T-helper 17 cell (primary cell): ENCODE measurements at regions not wholly inside any gene's neighbourhood (a gene's known extent, or its start where the extent isn't known, plus 50 kb on each side); places are given as distances from the start of the nearest gene placed in this dataset.
"Not testable (repeated sequence)": the region's sequence is repeated elsewhere in the genome, so short reads cannot be mapped to it uniquely, and the experiment has no call there.

Experiments used
- ATAC-seq: fragments of 150-1000 bp; cut with Tn5 transposase; 2 replicates; pipeline ENCODE4 v1.10.0; 2021; ENCODE audit warnings: mild to moderate bottlenecking, moderate library complexity
- DNase-seq, 3 donors: peaks; one replicate each; pipeline versions ENCODE4 v3.0.0 to v3.0.0-alpha.2; 2020 to 2021
- H3K9me3 ChIP-seq: one replicate; pipeline ENCODE4 v1.7.0; 2013; ENCODE audit warnings: low read length, mild to moderate bottlenecking; ENCODE audit not compliant: control insufficient read depth, poor library complexity, severe bottlenecking
- H3K27ac Mint-ChIP-seq: one replicate; pipeline ENCODE4 v1.8.0; 2022; ENCODE audit warnings: mild to moderate bottlenecking, moderate library complexity, mixed read lengths
- H3K27me3 Mint-ChIP-seq: one replicate; pipeline ENCODE4 v1.8.0; 2022; ENCODE audit warnings: mixed read lengths
- H3K36me3 Mint-ChIP-seq: one replicate; pipeline ENCODE4 v1.8.0; 2022; ENCODE audit warnings: low read depth, mixed read lengths
- H3K4me1 Mint-ChIP-seq: one replicate; pipeline ENCODE4 v1.8.0; 2022; ENCODE audit warnings: mild to moderate bottlenecking, mixed read lengths
- H3K4me3 Mint-ChIP-seq: one replicate; pipeline ENCODE4 v1.8.0; 2022; ENCODE audit warnings: mild to moderate bottlenecking, moderate library complexity, mixed read lengths

- peaks cover 13% of the 10 kb centered on the region for H3K27me3 Mint-ChIP-seq
- H3K4me1 Mint-ChIP-seq = no peaks in the 10 kb centered on the region
- no peak overlapping the region for H3K4me3 Mint-ChIP-seq
- DNase-seq = no peak
- no peak for ATAC-seq
- H3K9me3 ChIP-seq = no peaks in the 10 kb centered on the region
- no peaks in the 10 kb centered on the region for H3K36me3 Mint-ChIP-seq
- no peak overlapping the region for H3K27ac Mint-ChIP-seq
These were observed 426.5 kb upstream of the NFE2L3 start for GRCh38 chr7:25725451-25725850.

DNA sequence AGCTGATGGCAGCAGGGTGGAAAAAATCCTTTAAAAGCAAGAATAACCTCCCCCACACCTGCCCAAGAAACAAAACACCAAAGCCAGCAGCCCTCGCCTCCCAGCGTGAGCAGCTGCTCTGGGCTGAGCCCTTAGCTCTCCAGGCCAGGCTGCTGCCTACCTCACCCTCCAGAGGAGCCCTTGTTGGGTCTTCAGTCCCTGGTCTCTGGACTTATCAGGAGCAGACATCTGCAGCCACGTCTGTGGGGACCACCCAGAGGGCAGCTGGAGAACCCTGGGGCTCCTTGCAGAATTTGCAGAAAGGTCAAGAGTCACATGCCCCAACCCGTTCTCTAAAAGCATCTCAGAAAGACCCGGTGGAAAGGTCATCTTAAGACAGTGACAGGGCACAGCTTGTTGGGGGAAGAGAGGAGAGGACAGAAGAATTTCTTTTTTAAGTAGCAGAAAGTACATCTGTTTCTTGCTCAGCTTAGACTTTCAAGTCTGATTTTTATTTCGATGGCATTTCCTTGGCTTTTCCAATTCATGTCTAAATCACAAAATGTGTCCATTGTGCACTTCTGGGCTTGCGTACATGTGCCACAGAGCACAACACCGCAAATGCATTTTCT, 425.7 kb upstream of the NFE2L3 start:
- no peaks in the 10 kb centered on the region for H3K4me1 Mint-ChIP-seq
- H3K36me3 Mint-ChIP-seq = no peaks in the 10 kb centered on the region
- ATAC-seq = no peak

GRCh38 chr7:25726781-25727311, 425.2 kb upstream of the NFE2L3 start:
- ATAC-seq (no peak), DNase-seq (no peak)
- Mint-ChIP-seq H3K4me1 (no peaks in the 10 kb centered on the region), H3K4me3 (no peak overlapping the region), H3K27ac (no peak overlapping the region), H3K36me3 (no peaks in the 10 kb centered on the region), H3K27me3 (peaks cover 13% of the 10 kb centered on the region)
- H3K9me3 ChIP-seq = no peaks in the 10 kb centered on the region

More for the DNA sequence above, 425.7 kb upstream of the NFE2L3 start:
- no peak for DNase-seq
- no peak overlapping the region for H3K4me3 Mint-ChIP-seq
- H3K9me3 ChIP-seq = no peaks in the 10 kb centered on the region
- no peak overlapping the region for H3K27ac Mint-ChIP-seq
- peaks cover 13% of the 10 kb centered on the region for H3K27me3 Mint-ChIP-seq

GRCh38 chr7:25727446-25727845, 424.6 kb upstream of the NFE2L3 start:
- Mint-ChIP-seq H3K27ac (no peak overlapping the region), H3K27me3 (peaks cover 13% of the 10 kb centered on the region), H3K4me1 (no peaks in the 10 kb centered on the region), H3K4me3 (no peak overlapping the region), H3K36me3 (no peaks in the 10 kb centered on the region)
- no peaks in the 10 kb centered on the region for H3K9me3 ChIP-seq
- ATAC-seq = no peak
- no peak for DNase-seq

DNA sequence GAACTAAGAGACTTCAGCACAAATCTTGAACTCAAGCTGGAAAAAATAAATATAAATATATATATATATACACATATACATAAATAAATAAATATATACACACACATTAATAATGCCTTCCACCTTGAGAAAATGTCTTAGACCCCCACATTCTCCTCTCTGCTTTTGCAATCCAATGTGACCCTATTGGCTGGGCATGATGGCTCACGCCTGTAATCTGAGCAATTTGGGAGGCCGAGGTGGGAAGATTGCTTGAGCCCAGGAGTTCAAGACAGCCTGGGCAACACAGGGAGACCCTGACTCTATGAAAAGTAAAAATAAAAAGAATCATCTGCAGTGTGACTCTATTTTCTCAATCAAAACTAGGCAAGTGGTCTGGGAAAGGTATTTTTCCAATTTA, 424.1 kb upstream of the NFE2L3 start:
- no peak overlapping the region for H3K27ac Mint-ChIP-seq
- ATAC-seq = no peak

DNA sequence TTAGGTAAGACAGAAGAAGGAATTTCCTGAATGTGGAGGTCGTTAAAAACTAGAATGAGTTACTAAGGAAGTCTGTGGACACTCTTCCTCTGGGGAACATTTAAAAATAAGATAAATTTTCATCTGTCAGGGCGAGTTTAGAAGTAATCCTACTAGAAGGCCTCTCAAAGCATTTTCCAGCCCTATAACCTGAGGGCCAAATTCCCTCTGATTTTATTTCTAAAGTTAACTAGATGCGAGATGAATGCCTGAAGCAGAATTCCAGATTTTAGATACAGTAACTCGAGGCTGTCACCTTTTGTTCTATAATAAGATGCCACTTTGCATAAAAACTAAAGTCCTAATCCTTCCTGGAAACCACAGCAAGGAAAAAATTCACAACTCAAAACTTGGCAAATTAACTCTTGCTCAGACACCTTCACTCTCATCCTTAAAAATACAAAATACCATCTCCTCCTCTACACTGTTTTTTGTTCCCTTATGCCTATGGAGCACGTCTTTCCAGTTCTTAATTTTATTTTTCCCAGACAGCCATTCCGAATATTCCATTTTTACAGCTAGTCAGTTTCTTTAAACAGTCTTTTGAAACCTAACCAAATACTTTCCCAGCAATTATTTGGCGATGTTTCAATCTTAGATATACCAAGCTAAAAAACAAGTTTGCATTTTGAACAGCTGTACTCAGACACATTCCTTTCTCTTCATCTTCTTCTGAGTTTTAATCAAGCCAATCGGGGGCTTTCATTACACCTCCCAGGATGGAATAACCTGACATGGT, 420.7 kb upstream of the NFE2L3 start:
- H3K27ac Mint-ChIP-seq = no peak overlapping the region
- no peaks in the 10 kb centered on the region for H3K36me3 Mint-ChIP-seq
- no peak for ATAC-seq

More for the DNA sequence above, 424.1 kb upstream of the NFE2L3 start:
- H3K27me3 Mint-ChIP-seq = peaks cover 13% of the 10 kb centered on the region
- no peak overlapping the region for H3K4me3 Mint-ChIP-seq
- no peaks in the 10 kb centered on the region for H3K9me3 ChIP-seq
- H3K4me1 Mint-ChIP-seq = no peaks in the 10 kb centered on the region
- DNase-seq = no peak
- H3K36me3 Mint-ChIP-seq = no peaks in the 10 kb centered on the region

GRCh38 chr7:25731846-25732245, 420.2 kb upstream of the NFE2L3 start:
- H3K4me3 Mint-ChIP-seq = no peak overlapping the region

More for the DNA sequence above, 420.7 kb upstream of the NFE2L3 start:
- Mint-ChIP-seq H3K4me3 (no peak overlapping the region), H3K4me1 (no peaks in the 10 kb centered on the region), H3K27me3 (peaks cover 22% of the 10 kb centered on the region)
- no peak for DNase-seq
- H3K9me3 ChIP-seq = no peaks in the 10 kb centered on the region

DNA sequence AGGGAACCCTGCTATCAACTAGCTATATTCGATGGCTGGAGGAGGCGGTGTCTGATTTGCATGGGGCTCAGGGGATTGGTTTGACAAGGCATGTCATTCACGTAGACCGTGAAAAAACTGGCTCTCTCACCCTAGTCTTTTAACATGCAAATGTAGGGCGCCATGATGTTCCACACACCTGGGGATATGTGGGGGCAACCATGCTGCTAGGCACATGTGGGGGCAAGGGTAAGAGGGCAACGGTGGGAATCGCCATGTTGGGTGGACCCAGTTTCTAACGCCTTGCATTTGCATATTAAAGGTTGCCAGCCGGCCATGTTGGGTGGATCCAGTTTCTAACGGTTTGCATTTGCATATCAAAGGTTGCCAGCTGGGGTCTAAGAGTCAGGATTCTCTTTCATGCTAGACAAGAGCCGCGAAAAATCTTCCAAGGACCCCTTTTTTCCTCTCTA, 419.2 kb upstream of the NFE2L3 start:
- no peaks in the 10 kb centered on the region for H3K36me3 Mint-ChIP-seq
- H3K4me3 Mint-ChIP-seq = no peak overlapping the region
- no peaks in the 10 kb centered on the region for H3K9me3 ChIP-seq
- H3K27ac Mint-ChIP-seq = no peak overlapping the region
- peaks cover 35% of the 10 kb centered on the region for H3K27me3 Mint-ChIP-seq
- DNase-seq = no peak
- no peaks in the 10 kb centered on the region for H3K4me1 Mint-ChIP-seq
- no peak for ATAC-seq

More at GRCh38 chr7:25731846-25732245, 420.2 kb upstream of the NFE2L3 start:
- Mint-ChIP-seq H3K36me3 (no peaks in the 10 kb centered on the region), H3K27me3 (peaks cover 27% of the 10 kb centered on the region), H3K27ac (no peak overlapping the region), H3K4me1 (no peaks in the 10 kb centered on the region)
- H3K9me3 ChIP-seq = no peaks in the 10 kb centered on the region
- no peak for DNase-seq
- no peak for ATAC-seq

- ATAC-seq = no peak
- Mint-ChIP-seq H3K36me3 (no peaks in the 10 kb centered on the region), H3K4me3 (no peak overlapping the region), H3K27ac (no peak overlapping the region), H3K27me3 (peaks cover 50% of the 10 kb centered on the region), H3K4me1 (no peaks in the 10 kb centered on the region)
- no peaks in the 10 kb centered on the region for H3K9me3 ChIP-seq
- no peak for DNase-seq
These were observed 416.2 kb upstream of the NFE2L3 start for GRCh38 chr7:25735674-25736242.

DNA sequence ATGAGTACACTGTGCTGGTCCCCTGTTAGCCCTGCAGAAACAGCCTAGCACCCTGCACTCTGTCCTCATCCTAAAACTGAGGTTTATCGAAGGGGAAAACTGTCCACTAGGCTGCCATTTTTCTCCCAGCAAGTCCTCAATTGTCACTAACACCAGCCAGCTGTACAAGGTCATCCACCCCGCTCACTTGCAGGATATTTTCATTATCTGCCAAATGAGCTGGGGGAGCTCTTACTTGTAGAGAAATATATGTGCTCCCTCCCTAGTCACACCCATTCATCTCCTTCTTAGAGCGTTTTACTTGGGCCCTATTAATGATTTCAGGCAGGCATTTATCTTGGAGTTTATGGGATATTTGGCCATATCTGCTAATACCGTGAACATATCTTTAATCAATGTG, 413.5 kb upstream of the NFE2L3 start:
- ATAC-seq (no peak), DNase-seq (no peak)
- H3K27me3 Mint-ChIP-seq = peaks cover 61% of the 10 kb centered on the region
- H3K4me1 Mint-ChIP-seq = no peaks in the 10 kb centered on the region
- no peak overlapping the region for H3K4me3 Mint-ChIP-seq
- no peak overlapping the region for H3K27ac Mint-ChIP-seq
- no peaks in the 10 kb centered on the region for H3K36me3 Mint-ChIP-seq
- H3K9me3 ChIP-seq = no peaks in the 10 kb centered on the region

DNA sequence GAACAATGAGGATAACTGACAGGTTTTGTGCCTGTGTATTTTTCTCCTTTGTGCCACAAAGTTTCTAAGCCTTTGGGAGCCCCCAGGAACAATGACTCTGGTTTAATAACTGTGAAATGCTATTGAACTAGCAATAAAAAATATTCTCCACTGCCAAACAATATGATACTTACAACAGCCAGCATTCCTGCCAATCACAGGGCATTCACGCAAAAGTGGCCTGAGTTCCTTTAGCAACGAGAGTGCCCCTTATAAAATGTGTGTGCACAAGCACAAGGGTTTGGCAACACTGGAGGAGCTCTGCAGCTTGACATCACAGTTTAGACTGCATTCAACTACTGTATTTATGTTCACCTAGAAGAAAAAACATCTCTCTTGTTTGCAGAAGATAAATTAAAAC, 412.9 kb upstream of the NFE2L3 start:
- Mint-ChIP-seq H3K4me3 (no peak overlapping the region), H3K4me1 (no peaks in the 10 kb centered on the region), H3K27ac (no peak overlapping the region), H3K36me3 (no peaks in the 10 kb centered on the region), H3K27me3 (peaks cover 57% of the 10 kb centered on the region)
- no peaks in the 10 kb centered on the region for H3K9me3 ChIP-seq
- no peak for ATAC-seq
- no peak for DNase-seq

- Mint-ChIP-seq H3K36me3 (no peaks in the 10 kb centered on the region), H3K27ac (no peak overlapping the region), H3K4me3 (no peak overlapping the region), H3K4me1 (no peaks in the 10 kb centered on the region), H3K27me3 (peaks cover 31% of the 10 kb centered on the region)
- no peak for ATAC-seq
- no peaks in the 10 kb centered on the region for H3K9me3 ChIP-seq
- no peak for DNase-seq
These were observed 409.7 kb upstream of the NFE2L3 start for GRCh38 chr7:25742316-25742715.

DNA sequence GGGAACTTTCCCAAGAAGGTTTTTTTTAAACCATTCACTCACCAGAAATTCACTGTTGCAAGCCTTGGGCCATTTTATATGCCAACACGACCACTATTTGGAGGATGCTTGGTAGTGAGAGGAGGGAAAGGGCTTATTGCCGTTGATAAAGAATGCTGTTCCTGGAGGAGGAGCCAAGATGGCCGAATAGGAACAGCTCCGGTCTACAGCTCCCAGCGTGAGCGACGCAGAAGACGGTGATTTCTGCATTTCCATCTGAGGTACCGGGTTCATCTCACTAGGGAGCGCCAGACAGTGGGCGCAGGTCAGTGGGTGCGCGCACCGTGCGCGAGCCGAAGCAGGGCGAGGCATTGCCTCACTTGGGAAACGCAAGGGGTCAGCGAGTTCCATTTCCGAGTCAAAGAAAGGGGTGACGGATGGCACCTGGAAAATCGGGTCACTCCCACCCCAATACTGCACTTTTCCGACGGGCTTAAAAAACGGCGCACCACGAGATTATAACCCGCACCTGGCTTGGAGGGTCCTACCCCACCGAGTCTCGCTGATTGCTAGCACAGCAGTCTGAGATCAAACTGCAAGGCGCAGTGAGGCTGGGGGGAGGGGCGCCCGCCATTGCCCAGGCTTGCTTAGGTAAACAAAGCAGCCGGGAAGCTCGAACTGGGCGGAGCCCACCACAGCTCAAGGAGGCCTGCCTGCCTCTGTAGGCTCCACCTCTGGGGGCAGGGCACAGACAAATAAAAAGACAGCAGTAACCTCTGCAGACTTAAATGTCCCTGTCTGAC, 408.1 kb upstream of the NFE2L3 start:
- H3K9me3 ChIP-seq, DNase-seq, ATAC-seq, H3K4me3 Mint-ChIP-seq, H3K36me3 Mint-ChIP-seq, H3K27ac Mint-ChIP-seq, H3K4me1 Mint-ChIP-seq: not testable (repeated sequence)
- peaks cover 22% of the 10 kb centered on the region for H3K27me3 Mint-ChIP-seq
